HG03521 (cell line): ENCODE measurements at regions not wholly inside any gene's neighbourhood (a gene's known extent, or its start where the extent isn't known, plus 50 kb on each side); places are given as distances from the start of the nearest gene placed in this dataset.
"Not testable (repeated sequence)": the region's sequence is repeated elsewhere in the genome, so short reads cannot be mapped to it uniquely, and the experiment has no call there.

Experiments
- ATAC-seq: cut with Tn5 transposase; IDR thresholded peaks from one replicate; pipeline ENCODE4 v1.9.1; 2021; ENCODE audit warnings: mild to moderate bottlenecking, moderate library complexity; ENCODE audit not compliant: unreplicated experiment

- ATAC-seq, result no peak
Observed at GRCh38 chr12:72863671-72864070, 591.5 kb downstream of the TRHDE start.

- no peak for ATAC-seq
Observed at GRCh38 chr12:72865921-72866320, 593.8 kb downstream of the TRHDE start.

DNA sequence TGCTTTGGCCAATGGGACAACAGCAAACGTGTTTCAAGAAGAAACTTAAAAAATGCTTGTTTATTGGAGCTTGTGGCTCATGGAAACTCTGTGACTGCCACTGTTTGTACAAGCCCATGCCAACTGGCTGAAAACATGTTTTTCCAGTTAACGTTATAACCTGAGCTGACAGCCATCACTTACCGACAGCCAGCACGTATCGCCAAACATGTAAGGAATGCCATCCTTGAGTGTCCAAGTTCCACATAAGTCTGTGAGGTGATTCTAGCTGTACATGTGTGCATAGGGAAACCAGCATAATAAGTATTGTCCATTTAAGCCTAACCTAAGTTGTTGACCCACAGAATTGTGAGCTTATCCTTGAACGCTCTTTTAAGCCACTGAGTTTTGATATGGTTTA is 596.9 kb downstream of the TRHDE start:
- no peak for ATAC-seq

DNA sequence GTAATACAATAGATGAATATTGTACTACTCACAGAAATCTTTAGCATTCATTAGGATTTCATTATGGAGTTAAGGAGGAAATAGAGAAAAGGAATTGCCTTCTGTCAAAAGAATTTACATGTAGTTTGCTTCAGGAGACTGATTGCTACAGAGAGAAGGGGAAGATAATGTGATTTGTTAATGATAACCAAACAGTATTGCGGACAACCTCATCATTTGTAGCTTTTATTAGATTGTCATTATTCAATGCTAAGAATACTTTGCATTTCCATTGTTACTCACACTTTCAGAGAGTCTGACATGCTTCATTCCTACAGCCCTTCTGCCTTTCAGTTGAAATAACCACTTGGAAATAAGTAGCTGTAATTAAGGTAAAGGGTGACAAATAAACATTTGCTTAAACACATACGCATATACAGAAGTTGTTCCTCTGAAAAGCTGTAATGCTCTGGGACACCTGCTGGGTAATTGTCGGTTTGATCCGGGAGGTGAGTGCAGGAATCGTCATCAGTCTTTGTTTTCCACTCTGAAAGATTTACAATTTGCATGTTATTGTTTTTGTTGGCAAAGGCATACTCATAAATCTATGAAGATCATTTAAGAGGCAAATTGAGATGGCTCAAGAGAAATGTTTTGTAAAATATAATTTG is 600.2 kb downstream of the TRHDE start:
- no peak for ATAC-seq

GRCh38 chr12:72872996-72873395 is 600.8 kb downstream of the TRHDE start:
- ATAC-seq, result no peak

GRCh38 chr12:72876092-72876491 is 603.9 kb downstream of the TRHDE start:
- ATAC-seq, result no peak

DNA sequence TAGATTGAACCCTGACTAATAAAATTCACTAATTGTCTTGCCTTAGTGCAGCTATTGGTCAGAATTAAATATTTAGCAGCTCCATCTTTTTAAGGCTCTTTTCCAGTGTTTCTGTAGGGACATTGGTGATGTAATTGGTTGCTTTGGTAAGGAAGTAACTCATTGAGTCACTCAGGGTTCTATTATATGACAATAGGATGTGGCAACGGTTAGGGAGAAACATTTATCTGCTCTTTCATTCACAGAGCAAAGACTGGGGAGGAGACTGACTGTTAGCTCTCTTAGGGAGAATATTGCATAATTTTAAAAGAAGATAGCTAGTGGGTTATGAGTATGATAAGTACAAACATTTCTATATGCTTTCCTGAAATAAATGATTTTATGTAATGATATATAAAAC is 616.5 kb downstream of the TRHDE start:
- no peak for ATAC-seq

- ATAC-seq, result no peak
Observed at GRCh38 chr12:72889791-72890190, 617.6 kb downstream of the TRHDE start.

DNA sequence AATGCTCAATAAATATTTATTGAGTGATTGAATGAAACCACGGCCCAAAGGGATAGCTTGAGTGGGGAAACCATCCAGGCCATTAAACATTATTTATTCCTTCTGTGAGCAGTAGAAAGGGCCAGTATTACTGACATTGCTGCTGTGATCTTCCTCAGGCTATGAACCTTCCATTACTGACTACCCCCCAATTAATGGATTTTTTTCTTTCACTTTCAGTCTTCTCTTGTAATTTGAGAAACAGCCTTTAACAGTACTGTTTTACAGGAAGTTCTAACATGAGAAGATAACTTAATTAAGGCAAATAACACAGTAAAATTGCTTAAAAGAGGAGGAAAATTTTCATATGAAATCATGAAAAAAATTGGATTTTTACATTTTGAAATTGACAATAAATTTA is 629.5 kb downstream of the TRHDE start:
- no peak for ATAC-seq

- ATAC-seq, result no peak
Observed at GRCh38 chr12:72925716-72926115, 653.5 kb downstream of the TRHDE start.

- ATAC-seq, result not testable (repeated sequence)
Observed at GRCh38 chr12:72931838-72932237, 659.7 kb downstream of the TRHDE start.

DNA sequence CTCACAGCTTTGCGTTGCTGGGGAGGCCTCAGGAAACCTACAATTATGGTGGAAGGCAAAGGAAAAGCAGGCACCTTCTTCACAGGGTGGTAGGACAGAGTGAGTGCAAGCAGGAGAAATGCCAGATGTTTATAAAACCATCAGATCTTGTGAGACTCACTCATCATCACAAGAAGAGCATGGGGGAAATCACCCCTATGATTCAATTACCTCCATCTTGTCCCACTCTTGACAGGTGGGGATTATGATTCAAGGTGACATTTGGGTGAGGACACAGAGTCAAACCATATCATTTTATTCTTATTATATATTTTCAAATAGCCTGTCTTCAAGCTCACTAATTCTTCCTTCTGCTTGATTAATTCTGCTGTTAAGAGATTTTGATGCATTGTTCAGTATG is 665.3 kb downstream of the TRHDE start:
- ATAC-seq, result no peak

GRCh38 chr12:72957454-72957853 is 685.3 kb downstream of the TRHDE start:
- no peak for ATAC-seq

DNA sequence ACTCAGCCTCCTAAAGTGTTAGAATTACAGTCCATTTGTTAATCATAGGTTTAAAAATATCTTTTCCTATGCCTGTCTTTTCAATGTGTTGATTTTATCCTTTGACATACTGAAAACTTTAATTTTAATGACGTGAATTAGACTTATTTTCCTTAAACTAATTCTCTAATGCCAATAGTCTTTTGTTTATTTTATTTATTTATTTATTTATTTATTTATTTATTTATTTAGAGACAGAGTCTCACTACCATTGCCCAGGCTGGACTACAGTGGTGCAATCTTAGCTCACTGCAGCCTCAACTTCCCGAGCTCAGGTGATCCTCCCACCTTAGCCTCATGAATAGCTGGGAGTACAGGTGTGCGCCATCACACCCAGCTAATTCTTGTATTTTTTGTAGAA is 694.5 kb downstream of the TRHDE start:
- no peak for ATAC-seq

GRCh38 chr12:72974954-72975555 is 702.9 kb downstream of the TRHDE start:
- no peak for ATAC-seq

DNA sequence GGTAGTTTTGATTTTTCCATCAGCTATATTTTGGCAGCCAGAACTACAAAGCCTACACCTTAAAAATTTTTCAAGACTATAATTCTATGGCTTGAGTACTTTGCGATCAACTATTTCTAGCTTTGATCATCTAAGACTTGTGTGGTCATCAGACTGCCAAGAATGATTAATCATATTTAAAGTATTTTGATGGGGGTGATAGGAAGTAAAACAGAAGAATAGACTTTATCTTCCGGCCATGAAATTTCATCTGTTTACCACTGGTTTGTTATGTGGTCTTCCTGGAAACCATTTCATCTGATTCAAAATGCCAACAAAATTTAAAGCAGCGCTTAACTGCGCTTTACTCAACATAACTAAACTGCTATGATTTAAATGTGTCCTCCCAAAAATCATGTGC is 706.8 kb downstream of the TRHDE start:
- ATAC-seq, result no peak

- ATAC-seq, result no peak
Observed at GRCh38 chr12:72982356-72982755, 710.2 kb downstream of the TRHDE start.

- no peak for ATAC-seq
Observed at GRCh38 chr12:72986963-72987362, 714.8 kb downstream of the TRHDE start.

DNA sequence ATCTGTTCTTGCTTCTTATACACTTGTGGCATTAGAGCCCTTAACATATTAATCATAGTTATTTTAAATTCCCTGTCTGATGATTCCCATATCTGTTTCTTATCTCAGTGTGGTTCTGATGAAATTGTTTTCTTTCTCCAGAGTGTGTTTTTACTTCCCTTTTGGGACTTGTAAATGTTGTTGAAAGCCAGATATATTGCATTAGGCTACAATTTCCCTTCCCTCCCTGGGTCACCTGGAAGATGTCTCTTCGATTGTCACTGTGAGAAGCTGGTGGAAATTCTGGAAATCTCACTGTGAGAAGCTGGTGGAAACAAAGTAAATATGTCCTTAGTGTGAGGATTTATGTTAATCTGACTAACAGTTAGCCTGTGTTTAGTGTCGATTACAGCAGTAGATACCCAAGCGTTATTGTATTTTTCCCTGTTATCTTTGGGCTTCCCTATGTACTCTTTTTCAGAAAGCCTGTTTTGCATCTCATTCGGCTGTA is 717.3 kb downstream of the TRHDE start:
- ATAC-seq, result no peak

- not testable (repeated sequence) for ATAC-seq
Observed at GRCh38 chr12:72995029-72995428, 722.9 kb downstream of the TRHDE start.

- no peak for ATAC-seq
Observed at GRCh38 chr12:72995616-72996015, 723.4 kb downstream of the TRHDE start.

- ATAC-seq, result not testable (repeated sequence)
Observed at GRCh38 chr12:73001806-73002205, 729.6 kb downstream of the TRHDE start.

DNA sequence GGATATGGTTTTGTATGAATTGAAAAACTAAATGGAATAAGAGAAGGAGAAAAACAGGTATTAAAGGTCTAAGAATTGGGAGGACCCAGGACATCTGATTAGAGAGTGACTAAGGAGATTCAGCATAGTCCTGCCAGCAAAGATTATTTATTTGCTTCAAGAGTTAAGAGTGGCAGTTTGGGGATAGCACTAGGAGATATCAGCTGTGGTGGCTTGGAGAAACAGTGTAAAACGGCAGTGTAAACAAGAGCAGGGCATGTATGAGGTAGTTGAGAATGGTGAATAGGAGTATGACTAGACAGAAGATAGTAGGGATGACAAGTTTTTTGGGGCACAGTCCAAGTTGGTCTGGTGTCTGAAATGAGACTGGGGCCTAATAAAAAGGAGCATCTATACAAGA is 730.3 kb downstream of the TRHDE start:
- ATAC-seq, result not testable (repeated sequence)
